Heart right ventricle (tissue), 16 donors: ENCODE measurements at regions not wholly inside any gene's neighbourhood (a gene's known extent, or its start where the extent isn't known, plus 50 kb on each side); places are given as distances from the start of the nearest gene placed in this dataset.

Source experiments
- ATAC-seq, 8 donors: fragments of 200-7000 bp; cut with Tn5 transposase; one replicate each; pipeline ENCODE4 v1.9.1; 2020; ENCODE audit warnings: mild to moderate bottlenecking in 8 of 8, moderate library complexity in 8 of 8, moderate number of reproducible peaks in 1 of 8
- DNase-seq, 2 donors: peaks; one replicate each; pipeline ENCODE4 v3.0.0-alpha.2; 2020
- H3K27ac ChIP-seq, 10 donors: fragments of 200-600 bp; sonication (generic) in 2 of 10; one replicate each; pipeline versions ENCODE4 v1.5.0 to v1.8.0; 2020 to 2022; ENCODE audit warnings: mild to moderate bottlenecking in 3 of 10
- H3K27me3 ChIP-seq, 7 donors: fragments of 200-600 bp; one replicate each; pipeline ENCODE4 v1.8.0; 2021 to 2022; ENCODE audit warnings: mild to moderate bottlenecking in 2 of 7
- H3K36me3 ChIP-seq, 9 donors: fragments of 200-600 bp; sonication (generic) in 1 of 9; one replicate each; pipeline versions ENCODE4 v1.5.0 to v1.8.0; 2020 to 2022; ENCODE audit warnings: mild to moderate bottlenecking in 2 of 9
- H3K4me1 ChIP-seq, 9 donors: fragments of 200-600 bp; sonication (generic) in 1 of 9; one replicate each; pipeline versions ENCODE4 v1.5.0 to v1.8.0; 2020 to 2022; ENCODE audit warnings: mild to moderate bottlenecking in 4 of 9
- H3K4me3 ChIP-seq, 10 donors: fragments of 200-600 bp; sonication (generic) in 2 of 10; one replicate each; pipeline versions ENCODE4 v1.5.0 to v1.8.0; 2020 to 2022; ENCODE audit warnings: mild to moderate bottlenecking in 7 of 10, moderate library complexity in 2 of 10
- H3K9me3 ChIP-seq, 11 donors: fragments of 200-600 bp in 10 of 11; sonication (generic) in 2 of 11; one replicate each; pipeline versions ENCODE4 v1.5.0 to v1.8.0; 2013 to 2022; ENCODE audit warnings: mild to moderate bottlenecking in 2 of 11, control low read depth in 1 of 11, moderate library complexity in 1 of 11
- CTCF ChIP-seq, 9 donors: fragments of 200-600 bp; sonication (generic) in 2 of 9; IDR thresholded peaks; one replicate each; pipeline versions ENCODE4 v1.5.0 to v1.8.0; 2021 to 2022; ENCODE audit warnings: antibody characterized with exemption in 9 of 9, mild to moderate bottlenecking in 5 of 9, moderate library complexity in 1 of 9
- WGBS, 2 donors: extraction: QIAGEN DNeasy Blood & Tissue Kit; methylation state at CpG; one replicate each; pipeline ENCODE4 v1.1.7; 2013; ENCODE audit warnings: inconsistent platforms in 1 of 2; 5-methylcytosine and 5-hydroxymethylcytosine counted together
- intact Hi-C, 10 donors: fragments of 100-400 bp; cut with DNase I; formaldehyde crosslinking; loops; one replicate each; pipeline versions ENCODE4 v1.11.1 to v1.14.2; 2022
- donor health status: Arrhythmogenic right ventricular cardiomyopathy.
- donor health status: ischemic (EF 13 %, LVEDD 7.1; RV severe dilation, severe dysfunction).
- donor health status: healthy with polysubstance abuse.
- donor health status: DM: no; HTN: yes; CAD: no.
- donor health status: DM: no; HTN: no; CAD: no.
- donor health status: ischemic (EF 25% LVEDD 6.9; RV normal size, moderate dysfunction).
- donor health status: ischemic (EF 25% LVEDD 5.7; RV mildly dilated, moderate dysfunction).
- donor health status: healthy.
- donor health status: DM: yes; HTN: yes; CAD: no.
- donor health status: Ischemic cardiomyopathy.
- donor health status: ischemic (EF 35%, LVEDD 5.7; RV mildly dilated, moderate dysfunction).
- donor health status: nonischemic (EF 11% LVEDD 7.7; RV severe dilation, severe dysfunction).
- donor health status: DM: yes; HTN: yes; CAD: no.
- donor health status: PGD.
- donor health status: ischemic (EF 29% LVEDD 5.4; RV normal size, mild dysfunction).
- donor health status: nonischemic (EF 23%, LVEDD 6.1; RV moderate dilation, normal function).

- no peak for DNase-seq
- no peak for ATAC-seq
- Histone ChIP-seq H3K4me3 (no peak overlapping the region), H3K27me3 (no peaks in the 10 kb centered on the region), H3K27ac (no peak overlapping the region), H3K36me3 (no peaks in the 10 kb centered on the region), H3K9me3 (peaks cover 0 to 2% (median 0%) of the 10 kb centered on the region in 11 donors), H3K4me1 (no peaks in the 10 kb centered on the region)
- no peak for TF ChIP-seq CTCF (IDR thresholded peaks at IDR 0.05)
- intact Hi-C loops = no loop called here
These were observed 50.6 kb upstream of the GNAO1 start for GRCh38 chr16:56140645-56141044.

- intact Hi-C loops = no loop called here
- no peak overlapping the region for H3K27ac ChIP-seq
- no peaks in the 10 kb centered on the region for H3K9me3 ChIP-seq
- ATAC-seq (no peak), DNase-seq (no peak)
- 46 to 48% methylated on average over 5 of the region's 5 CpGs for WGBS, 2 donors
- no peaks in the 10 kb centered on the region for H3K4me1 ChIP-seq
- H3K27me3 ChIP-seq = no peaks in the 10 kb centered on the region
- H3K4me3 ChIP-seq = no peak overlapping the region
- TF ChIP-seq CTCF (IDR thresholded peaks at IDR 0.05) = no peak
- no peaks in the 10 kb centered on the region for H3K36me3 ChIP-seq
These were observed 54.0 kb upstream of the GNAO1 start for GRCh38 chr16:56137269-56137668.

GRCh38 chr16:56136256-56136655 lies 55.0 kb upstream of the GNAO1 start:
- WGBS, 2 donors = 86 to 89% methylated on average over 3 of the region's 3 CpGs
- no peak for ATAC-seq
- intact Hi-C loops = no loop called here

GRCh38 chr16:56134790-56135189 lies 56.5 kb upstream of the GNAO1 start:
- Histone ChIP-seq H3K36me3 (no peaks in the 10 kb centered on the region), H3K9me3 (no peaks in the 10 kb centered on the region), H3K4me3 (no peak overlapping the region), H3K27ac (no peak overlapping the region), H3K27me3 (no peaks in the 10 kb centered on the region), H3K4me1 (no peaks in the 10 kb centered on the region)
- ATAC-seq (no peak), DNase-seq (no peak)
- WGBS, 2 donors = 74 to 81% methylated on average over 1 of the region's 1 CpG
- no peak for TF ChIP-seq CTCF (IDR thresholded peaks at IDR 0.05)
- intact Hi-C loops = no loop called here

More at GRCh38 chr16:56136256-56136655, 55.0 kb upstream of the GNAO1 start:
- Histone ChIP-seq H3K4me1 (no peaks in the 10 kb centered on the region), H3K27me3 (no peaks in the 10 kb centered on the region), H3K27ac (no peak overlapping the region), H3K36me3 (no peaks in the 10 kb centered on the region), H3K9me3 (no peaks in the 10 kb centered on the region), H3K4me3 (no peak overlapping the region)
- TF ChIP-seq CTCF (IDR thresholded peaks at IDR 0.05) = no peak
- DNase-seq = no peak

- Histone ChIP-seq H3K36me3 (no peaks in the 10 kb centered on the region), H3K27me3 (no peaks in the 10 kb centered on the region), H3K27ac (no peak overlapping the region), H3K4me3 (no peak overlapping the region), H3K4me1 (peaks cover 0 to 8% (median 0%) of the 10 kb centered on the region in 9 donors), H3K9me3 (no peaks in the 10 kb centered on the region)
- no peak for DNase-seq
- intact Hi-C loops = no loop called here
- WGBS, 2 donors = 95 to 100% methylated on average over 1 of the region's 1 CpG
- no peak for TF ChIP-seq CTCF (IDR thresholded peaks at IDR 0.05)
- ATAC-seq = peak in 2 of 8 donors; percentile 20 to 44
These were observed 65.4 kb upstream of the GNAO1 start for GRCh38 chr16:56125922-56126321.
